Testis (tissue), 2 donors: ENCODE measurements at regions not wholly inside any gene's neighbourhood (a gene's known extent, or its start where the extent isn't known, plus 50 kb on each side); places are given as distances from the start of the nearest gene placed in this dataset.

Experiments used
- CTCF ChIP-seq, 3 experiments: fragments of 450-650 bp in 2 of 3; fragments of 200-600 bp in 1 of 3; sonication (generic) in 1 of 3; IDR thresholded peaks; one replicate each; pipeline ENCODE4 v1.5.1; 2016 to 2019; ENCODE audit warnings: antibody characterized with exemption in 3 of 3, mild to moderate bottlenecking in 2 of 3, moderate library complexity in 1 of 3
- POLR2A ChIP-seq: fragments of 450-650 bp; IDR thresholded peaks from one replicate; pipeline ENCODE4 v1.6.1; 2017; ENCODE audit warnings: antibody characterized with exemption, mild to moderate bottlenecking, moderate library complexity

GRCh38 chr6:11894212-11894611 lies 115.6 kb upstream of the ADTRP start:
- no peak for TF ChIP-seq CTCF (IDR thresholded peaks at IDR 0.05)
- no peak for TF ChIP-seq POLR2A
